ENCODE measurements at regions not wholly inside any gene's neighbourhood (a gene's known extent, or its start where the extent isn't known, plus 50 kb on each side); places are given as distances from the start of the nearest gene placed in this dataset.

GRCh38 chr12:53827306-53827705 is 75.5 kb upstream of the CISTR start:
- Histone ChIP-seq H2BK15ac (ENCODE audit: low read length) (no peak overlapping the region), H3K23ac (ENCODE audit: low read depth, low read length, poor library complexity) (no peak overlapping the region), H2BK12ac (ENCODE audit: low read length) (no peak overlapping the region), H3K9me3 (replicated peaks in 1 of 2; ENCODE audit: control insufficient read depth in 2 of 2, insufficient read depth in 1 of 2, low read depth in 1 of 2, low read length in 2 of 2) (no peaks in the 10 kb centered on the region), H3K4me1 (ENCODE audit: control insufficient read depth in 2 of 2, insufficient read depth in 1 of 2, low read depth in 1 of 2, low read length in 2 of 2) (no peaks in the 10 kb centered on the region), H3K79me1 (ENCODE audit: low read depth, low read length) (no peaks in the 10 kb centered on the region), H2BK5ac (ENCODE audit: low read length) (no peak overlapping the region), H4K8ac (ENCODE audit: low read depth, low read length) (no peak overlapping the region), H3K27me3 (ENCODE audit: control insufficient read depth in 3 of 3, insufficient read depth in 3 of 3, low read depth in 1 of 3, low read length in 3 of 3) (peaks cover 0 to 56% (median 0%) of the 10 kb centered on the region in 3 experiments), H3K9ac (ENCODE audit: low read depth, low read length, poor library complexity) (no peak overlapping the region), H2AK5ac (ENCODE audit: low read depth, low read length) (no peak overlapping the region), H3K14ac (ENCODE audit: low read length) (no peak overlapping the region), H3K27ac (replicated peaks; ENCODE audit: low read length) (no peak overlapping the region), H3K4ac (ENCODE audit: low read length) (no peak overlapping the region), H3K36me3 (replicated peaks in 1 of 2; ENCODE audit: control insufficient read depth in 2 of 2, insufficient read depth in 2 of 2, low read length in 2 of 2) (no peaks in the 10 kb centered on the region), H3K18ac (ENCODE audit: low read length) (no peak overlapping the region), H4K91ac (ENCODE audit: low read depth, low read length, poor library complexity) (no peak overlapping the region), H2BK120ac (ENCODE audit: low read depth, low read length) (no peak overlapping the region), H3K4me2 (ENCODE audit: insufficient read depth, low read length, poor library complexity, severe bottlenecking) (no peak overlapping the region), H3K4me3 (ENCODE audit: low read length in 2 of 2) (no peak overlapping the region), H2AFZ (ENCODE audit: low read length) (no peak overlapping the region)
- DNase-seq (ENCODE audit: low spot score): no peak

DNA sequence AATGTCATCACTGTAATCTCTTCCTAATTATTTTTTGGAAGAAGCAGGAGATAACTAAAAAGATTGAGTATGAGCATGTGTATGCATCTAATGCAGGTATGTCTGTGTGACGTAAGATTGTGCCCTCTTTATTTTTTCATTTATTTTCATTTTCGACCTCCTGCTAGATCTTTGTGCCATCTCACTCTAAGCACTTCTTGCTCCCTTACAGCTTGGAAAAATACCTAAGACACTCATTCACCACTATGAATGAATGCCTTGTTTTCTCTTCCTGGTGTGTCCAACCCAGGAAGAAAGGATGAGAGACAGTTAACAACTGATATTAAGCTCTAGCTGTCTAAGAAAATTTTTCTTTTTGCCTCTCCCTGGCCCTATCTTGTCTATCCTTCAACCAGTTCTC is 76.8 kb upstream of the CISTR start:
- H3K4me1 ChIP-seq (ENCODE audit: control insufficient read depth in 2 of 2, insufficient read depth in 1 of 2, low read depth in 1 of 2, low read length in 2 of 2): no peaks in the 10 kb centered on the region
- DNase-seq (ENCODE audit: low spot score): no peak
- no peak overlapping the region for H3K4me3 ChIP-seq (ENCODE audit: low read length in 2 of 2)
- no peak overlapping the region for H4K91ac ChIP-seq (ENCODE audit: low read depth, low read length, poor library complexity)
- H3K18ac ChIP-seq (ENCODE audit: low read length): no peak overlapping the region
- no peak overlapping the region for H4K8ac ChIP-seq (ENCODE audit: low read depth, low read length)
- H3K36me3 ChIP-seq (replicated peaks in 1 of 2; ENCODE audit: control insufficient read depth in 2 of 2, insufficient read depth in 2 of 2, low read length in 2 of 2): no peaks in the 10 kb centered on the region
- H2AFZ ChIP-seq (ENCODE audit: low read length): no peak overlapping the region
- H3K79me1 ChIP-seq (ENCODE audit: low read depth, low read length): no peaks in the 10 kb centered on the region
- WGBS, 2 donors (ENCODE audit: extremely low coverage in 2 of 2, insufficient read length in 2 of 2, insufficient replicate concordance in 1 of 2): no CpG with 5 or more reads among the region's 2 CpGs
- H2BK15ac ChIP-seq (ENCODE audit: low read length): no peak overlapping the region
- no peak overlapping the region for H2BK120ac ChIP-seq (ENCODE audit: low read depth, low read length)
- H3K9me3 ChIP-seq (replicated peaks in 1 of 2; ENCODE audit: control insufficient read depth in 2 of 2, insufficient read depth in 1 of 2, low read depth in 1 of 2, low read length in 2 of 2): no peaks in the 10 kb centered on the region
- no peak overlapping the region for H3K27ac ChIP-seq (replicated peaks; ENCODE audit: low read length)
- no peak overlapping the region for H2AK5ac ChIP-seq (ENCODE audit: low read depth, low read length)
- no peak overlapping the region for H3K14ac ChIP-seq (ENCODE audit: low read length)
- H3K23ac ChIP-seq (ENCODE audit: low read depth, low read length, poor library complexity): no peak overlapping the region
- H3K4me2 ChIP-seq (ENCODE audit: insufficient read depth, low read length, poor library complexity, severe bottlenecking): no peak overlapping the region
- no peak overlapping the region for H3K9ac ChIP-seq (ENCODE audit: low read depth, low read length, poor library complexity)
- H2BK5ac ChIP-seq (ENCODE audit: low read length): no peak overlapping the region
- no peak overlapping the region for H3K4ac ChIP-seq (ENCODE audit: low read length)
- peaks cover 0 to 54% (median 0%) of the 10 kb centered on the region in 3 experiments for H3K27me3 ChIP-seq (ENCODE audit: control insufficient read depth in 3 of 3, insufficient read depth in 3 of 3, low read depth in 1 of 3, low read length in 3 of 3)
- H2BK12ac ChIP-seq (ENCODE audit: low read length): no peak overlapping the region

GRCh38 chr12:53829130-53829819 is 77.5 kb upstream of the CISTR start:
- no peak overlapping the region for H3K4me2 ChIP-seq (ENCODE audit: insufficient read depth, low read length, poor library complexity, severe bottlenecking)
- H3K18ac ChIP-seq (ENCODE audit: low read length): no peak overlapping the region
- no peaks in the 10 kb centered on the region for H3K79me1 ChIP-seq (ENCODE audit: low read depth, low read length)
- peaks cover 0 to 52% (median 0%) of the 10 kb centered on the region in 3 experiments for H3K27me3 ChIP-seq (ENCODE audit: control insufficient read depth in 3 of 3, insufficient read depth in 3 of 3, low read depth in 1 of 3, low read length in 3 of 3)
- H2BK5ac ChIP-seq (ENCODE audit: low read length): no peak overlapping the region
- no peak for DNase-seq (ENCODE audit: low spot score)
- no peak overlapping the region for H2AFZ ChIP-seq (ENCODE audit: low read length)
- no peaks in the 10 kb centered on the region for H3K36me3 ChIP-seq (replicated peaks in 1 of 2; ENCODE audit: control insufficient read depth in 2 of 2, insufficient read depth in 2 of 2, low read length in 2 of 2)
- no peaks in the 10 kb centered on the region for H3K9me3 ChIP-seq (replicated peaks in 1 of 2; ENCODE audit: control insufficient read depth in 2 of 2, insufficient read depth in 1 of 2, low read depth in 1 of 2, low read length in 2 of 2)
- H3K4me1 ChIP-seq (ENCODE audit: control insufficient read depth in 2 of 2, insufficient read depth in 1 of 2, low read depth in 1 of 2, low read length in 2 of 2): no peaks in the 10 kb centered on the region
- no peak overlapping the region for H3K4ac ChIP-seq (ENCODE audit: low read length)
- H2BK12ac ChIP-seq (ENCODE audit: low read length): no peak overlapping the region
- H2AK5ac ChIP-seq (ENCODE audit: low read depth, low read length): no peak overlapping the region
- H3K9ac ChIP-seq (ENCODE audit: low read depth, low read length, poor library complexity): no peak overlapping the region
- no peak overlapping the region for H2BK120ac ChIP-seq (ENCODE audit: low read depth, low read length)
- H3K14ac ChIP-seq (ENCODE audit: low read length): no peak overlapping the region
- H4K91ac ChIP-seq (ENCODE audit: low read depth, low read length, poor library complexity): no peak overlapping the region
- H3K23ac ChIP-seq (ENCODE audit: low read depth, low read length, poor library complexity): no peak overlapping the region
- no peak overlapping the region for H3K4me3 ChIP-seq (ENCODE audit: low read length in 2 of 2)
- no peak overlapping the region for H2BK15ac ChIP-seq (ENCODE audit: low read length)
- no peak overlapping the region for H3K27ac ChIP-seq (replicated peaks; ENCODE audit: low read length)
- H4K8ac ChIP-seq (ENCODE audit: low read depth, low read length): no peak overlapping the region
- no CpG with 5 or more reads among the region's 3 CpGs for WGBS, 2 donors (ENCODE audit: extremely low coverage in 2 of 2, insufficient read length in 2 of 2, insufficient replicate concordance in 1 of 2)

DNA sequence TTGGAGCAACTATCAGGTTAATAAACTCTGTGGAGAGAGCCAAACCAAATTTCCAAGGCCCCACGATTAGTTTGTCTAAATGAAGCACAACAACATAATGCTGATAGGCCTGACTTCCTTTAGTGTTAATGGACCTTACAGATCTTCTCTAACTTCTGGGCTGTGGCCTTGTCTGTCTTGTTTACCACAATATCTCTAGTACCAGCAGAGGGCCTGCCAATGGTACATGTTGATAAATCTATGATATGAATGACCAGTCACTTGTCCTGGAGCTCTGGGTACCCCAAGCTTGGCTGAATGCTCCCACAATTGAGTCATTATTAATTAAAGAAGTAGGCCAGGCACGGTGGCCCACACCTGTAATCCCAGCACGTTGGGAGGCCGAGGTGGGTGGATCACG is 78.9 kb upstream of the CISTR start:
- no peak overlapping the region for H3K14ac ChIP-seq (ENCODE audit: low read length)
- H4K8ac ChIP-seq (ENCODE audit: low read depth, low read length): no peak overlapping the region
- H3K4me2 ChIP-seq (ENCODE audit: insufficient read depth, low read length, poor library complexity, severe bottlenecking): no peak overlapping the region
- no peak overlapping the region for H3K23ac ChIP-seq (ENCODE audit: low read depth, low read length, poor library complexity)
- H3K4ac ChIP-seq (ENCODE audit: low read length): no peak overlapping the region
- H2BK5ac ChIP-seq (ENCODE audit: low read length): no peak overlapping the region
- DNase-seq (ENCODE audit: low spot score): no peak
- no peaks in the 10 kb centered on the region for H3K4me1 ChIP-seq (ENCODE audit: control insufficient read depth in 2 of 2, insufficient read depth in 1 of 2, low read depth in 1 of 2, low read length in 2 of 2)
- no peak overlapping the region for H2BK12ac ChIP-seq (ENCODE audit: low read length)
- peaks cover 0 to 51% (median 0%) of the 10 kb centered on the region in 3 experiments for H3K27me3 ChIP-seq (ENCODE audit: control insufficient read depth in 3 of 3, insufficient read depth in 3 of 3, low read depth in 1 of 3, low read length in 3 of 3)
- no peak overlapping the region for H3K9ac ChIP-seq (ENCODE audit: low read depth, low read length, poor library complexity)
- H3K18ac ChIP-seq (ENCODE audit: low read length): no peak overlapping the region
- no CpG with 5 or more reads among the region's 5 CpGs for WGBS, 2 donors (ENCODE audit: extremely low coverage in 2 of 2, insufficient read length in 2 of 2, insufficient replicate concordance in 1 of 2)
- no peak overlapping the region for H2AFZ ChIP-seq (ENCODE audit: low read length)
- H2BK15ac ChIP-seq (ENCODE audit: low read length): no peak overlapping the region
- H3K36me3 ChIP-seq (replicated peaks in 1 of 2; ENCODE audit: control insufficient read depth in 2 of 2, insufficient read depth in 2 of 2, low read length in 2 of 2): no peaks in the 10 kb centered on the region
- no peaks in the 10 kb centered on the region for H3K9me3 ChIP-seq (replicated peaks in 1 of 2; ENCODE audit: control insufficient read depth in 2 of 2, insufficient read depth in 1 of 2, low read depth in 1 of 2, low read length in 2 of 2)
- H3K4me3 ChIP-seq (ENCODE audit: low read length in 2 of 2): no peak overlapping the region
- no peak overlapping the region for H2BK120ac ChIP-seq (ENCODE audit: low read depth, low read length)
- H3K79me1 ChIP-seq (ENCODE audit: low read depth, low read length): no peaks in the 10 kb centered on the region
- H4K91ac ChIP-seq (ENCODE audit: low read depth, low read length, poor library complexity): no peak overlapping the region
- H2AK5ac ChIP-seq (ENCODE audit: low read depth, low read length): no peak overlapping the region
- no peak overlapping the region for H3K27ac ChIP-seq (replicated peaks; ENCODE audit: low read length)

Data from neuronal stem cell (in vitro differentiated cells).